HCT116 (cell line): ENCODE measurements at regions not wholly inside any gene's neighbourhood (a gene's known extent, or its start where the extent isn't known, plus 50 kb on each side); places are given as distances from the start of the nearest gene placed in this dataset.
"Not testable (repeated sequence)": the region's sequence is repeated elsewhere in the genome, so short reads cannot be mapped to it uniquely, and the experiment has no call there.

ENCODE experiments used
- CTCF ChIP-seq, 3 experiments: fragments of 200-600 bp in 1 of 3; sonication (generic) in 1 of 3; IDR thresholded peaks in 2 of 3; conservative IDR thresholded peaks in 1 of 3; 2 replicates each; pipeline ENCODE4 v1.5.1; 2012 to 2017; ENCODE audit warnings: low read depth in 2 of 3, low read length in 2 of 3, antibody characterized with exemption in 1 of 3, borderline replicate concordance in 1 of 3, control low read depth in 1 of 3, mild to moderate bottlenecking in 1 of 3, mixed read lengths in 1 of 3, mixed run types in 1 of 3, moderate library complexity in 1 of 3; ENCODE audit not compliant: insufficient read depth in 1 of 3
- POLR2A ChIP-seq: IDR thresholded peaks from 2 replicates; pipeline ENCODE4 v1.7.0; 2011; ENCODE audit warnings: borderline replicate concordance; ENCODE audit not compliant: insufficient read depth, insufficient read length; ENCODE audit errors: extremely low read depth

GRCh38 chr7:125915381-125915948, 985.8 kb upstream of the POT1 start:
- not testable (repeated sequence) for TF ChIP-seq CTCF (IDR thresholded peaks at IDR 0.05 in 2 of 3, conservative IDR thresholded peaks at IDR 0.05 in 1 of 3; ENCODE audit: borderline replicate concordance in 1 of 3, insufficient read depth in 1 of 3, low read depth in 2 of 3, low read length in 2 of 3); POLR2A
